NCI-H748 treated with DMSO at 0.1 percent for 48 hours (cell line): ENCODE measurements at regions not wholly inside any gene's neighbourhood (a gene's known extent, or its start where the extent isn't known, plus 50 kb on each side); places are given as distances from the start of the nearest gene placed in this dataset.
"Not testable (repeated sequence)": the region's sequence is repeated elsewhere in the genome, so short reads cannot be mapped to it uniquely, and the experiment has no call there.

Source experiments
- DNase-seq: peaks from one replicate; lab custom pipeline; 2025; lab: John Stamatoyannopoulos, UW

DNA sequence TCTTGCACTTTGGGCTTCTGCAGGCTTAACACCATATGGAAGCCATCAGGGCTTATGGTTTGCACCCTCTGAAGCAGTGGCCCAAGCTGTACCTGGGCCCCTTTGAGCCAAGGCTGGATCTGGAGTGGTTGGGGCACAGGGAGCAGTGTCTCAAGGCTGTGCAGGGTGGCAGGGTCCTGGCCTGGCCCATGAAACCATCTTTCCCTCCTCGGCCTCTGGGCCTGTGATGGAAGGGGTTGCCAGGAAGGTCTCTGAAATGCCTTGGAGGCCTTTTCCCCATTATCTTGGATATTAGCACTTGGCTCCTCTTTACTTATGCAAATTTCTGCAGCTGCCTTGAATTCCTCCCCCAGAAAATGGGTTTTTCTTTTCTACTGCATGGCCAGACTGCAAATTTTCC is 134.7 kb upstream of the USP9X start:
- no peak for DNase-seq

DNA sequence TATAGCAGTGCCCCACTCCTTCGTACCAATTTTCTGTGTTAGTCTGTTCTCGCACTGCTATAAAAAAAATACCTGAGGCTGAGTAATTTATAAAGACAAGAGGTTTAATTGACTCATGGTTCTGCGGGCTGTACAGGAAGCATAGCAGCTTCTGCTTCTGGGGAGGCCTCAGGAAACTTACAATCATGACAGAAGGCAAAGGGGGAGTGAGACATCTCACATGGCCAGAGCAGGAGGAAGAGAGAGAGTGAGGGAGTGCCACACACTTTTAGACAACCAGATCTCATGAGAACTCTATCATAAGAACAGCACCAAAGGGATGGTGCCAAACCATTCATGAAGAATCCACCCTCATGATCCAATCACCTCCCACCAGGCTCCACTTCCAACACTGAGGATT is 133.8 kb upstream of the USP9X start:
- DNase-seq = not testable (repeated sequence)

DNA sequence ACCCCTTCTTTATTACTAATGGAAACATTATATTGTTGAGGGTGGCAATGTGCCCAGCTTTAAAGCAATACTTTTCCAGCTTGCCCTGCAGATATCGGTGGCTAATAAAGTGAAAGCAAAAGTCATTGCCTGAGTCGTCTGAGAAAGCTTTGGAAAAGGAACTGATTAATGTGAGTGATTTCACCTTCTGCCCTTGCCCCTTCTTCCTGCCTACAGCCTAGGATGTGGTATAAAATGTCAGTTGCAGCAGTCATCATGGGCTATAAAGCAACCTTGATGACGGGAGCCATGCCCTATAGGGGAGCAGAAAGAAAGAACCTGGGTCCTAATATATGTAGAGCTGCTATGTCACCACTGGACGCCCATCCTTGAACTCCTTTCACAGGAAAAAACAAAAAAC is 132.4 kb upstream of the USP9X start:
- DNase-seq = no peak

DNA sequence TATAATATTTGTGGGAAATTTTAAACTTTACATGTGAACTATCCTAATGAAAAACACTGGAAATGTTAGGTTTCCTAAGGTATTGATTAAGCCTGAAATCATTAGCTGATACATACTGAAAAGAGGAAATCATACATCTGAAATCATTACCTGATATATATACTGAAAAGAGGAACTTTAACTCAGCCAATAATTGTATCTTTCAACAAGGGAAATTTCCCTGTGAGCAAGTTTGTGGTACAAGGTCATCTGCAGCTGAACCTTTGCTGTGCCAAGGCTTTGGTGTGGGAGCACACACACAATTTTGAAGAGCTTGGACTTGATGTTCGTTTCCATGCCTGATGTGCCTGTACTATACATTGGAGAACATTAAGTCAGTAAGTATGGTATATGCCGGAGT is 131.9 kb upstream of the USP9X start:
- DNase-seq = no peak

DNA sequence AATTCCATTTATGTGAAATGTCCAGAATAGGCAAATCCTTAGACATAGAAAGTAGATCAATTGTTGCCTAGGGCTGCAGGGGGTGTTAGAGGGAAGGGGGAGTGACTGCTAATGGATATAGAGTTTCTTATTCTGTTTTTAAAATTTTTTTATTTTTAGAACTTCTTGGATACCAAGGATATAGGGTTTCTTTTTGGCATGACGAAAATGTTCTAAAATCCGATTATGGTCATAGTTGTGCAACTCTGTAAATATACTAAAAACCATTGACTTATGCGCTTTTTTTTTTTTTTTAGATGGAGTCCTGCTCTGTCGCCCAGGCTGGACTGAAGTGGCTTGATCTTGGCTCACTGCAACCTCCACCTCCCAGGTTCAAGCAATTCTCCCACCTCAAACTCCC is 125.2 kb upstream of the USP9X start:
- DNase-seq = no peak

DNA sequence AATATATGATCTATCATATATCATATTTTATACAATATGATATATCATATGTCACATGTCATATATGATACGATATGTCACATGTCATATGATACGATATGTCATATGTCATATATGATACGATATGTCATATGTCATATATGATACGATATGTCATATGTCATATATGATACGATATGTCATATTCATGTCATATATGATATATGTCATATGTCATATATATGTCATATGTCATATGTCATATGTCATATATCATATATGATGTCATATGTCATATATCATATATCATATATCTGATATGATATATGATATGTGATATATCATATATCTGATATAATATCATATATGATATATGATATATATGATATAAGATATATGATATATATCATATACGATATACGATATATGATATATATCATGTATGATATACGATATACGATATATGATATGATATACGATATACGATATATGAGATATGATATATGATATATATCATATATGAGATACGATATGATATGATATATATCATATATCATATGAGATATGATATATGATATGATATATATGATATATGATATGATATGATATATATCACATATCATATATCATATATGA is 122.3 kb upstream of the USP9X start:
- no peak for DNase-seq

DNA sequence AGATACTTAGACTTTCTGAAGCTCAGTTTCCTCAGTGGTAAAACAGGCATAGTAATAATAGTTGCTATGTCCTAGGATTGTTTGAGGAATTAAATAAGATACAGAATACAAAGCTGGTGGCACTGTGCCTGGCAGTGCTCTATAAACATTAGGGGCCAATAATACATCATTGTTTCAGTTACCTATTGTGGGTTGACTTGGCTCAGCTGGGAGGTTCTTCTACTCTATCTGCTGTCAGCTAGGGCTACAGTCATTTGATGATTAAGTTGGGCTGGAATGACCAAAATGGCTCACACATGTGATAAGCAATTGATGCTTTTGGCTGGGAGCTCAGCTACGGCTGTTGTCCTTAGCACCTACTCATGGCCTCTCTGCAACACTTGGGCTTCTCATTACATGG is 121.2 kb upstream of the USP9X start:
- DNase-seq = no peak

DNA sequence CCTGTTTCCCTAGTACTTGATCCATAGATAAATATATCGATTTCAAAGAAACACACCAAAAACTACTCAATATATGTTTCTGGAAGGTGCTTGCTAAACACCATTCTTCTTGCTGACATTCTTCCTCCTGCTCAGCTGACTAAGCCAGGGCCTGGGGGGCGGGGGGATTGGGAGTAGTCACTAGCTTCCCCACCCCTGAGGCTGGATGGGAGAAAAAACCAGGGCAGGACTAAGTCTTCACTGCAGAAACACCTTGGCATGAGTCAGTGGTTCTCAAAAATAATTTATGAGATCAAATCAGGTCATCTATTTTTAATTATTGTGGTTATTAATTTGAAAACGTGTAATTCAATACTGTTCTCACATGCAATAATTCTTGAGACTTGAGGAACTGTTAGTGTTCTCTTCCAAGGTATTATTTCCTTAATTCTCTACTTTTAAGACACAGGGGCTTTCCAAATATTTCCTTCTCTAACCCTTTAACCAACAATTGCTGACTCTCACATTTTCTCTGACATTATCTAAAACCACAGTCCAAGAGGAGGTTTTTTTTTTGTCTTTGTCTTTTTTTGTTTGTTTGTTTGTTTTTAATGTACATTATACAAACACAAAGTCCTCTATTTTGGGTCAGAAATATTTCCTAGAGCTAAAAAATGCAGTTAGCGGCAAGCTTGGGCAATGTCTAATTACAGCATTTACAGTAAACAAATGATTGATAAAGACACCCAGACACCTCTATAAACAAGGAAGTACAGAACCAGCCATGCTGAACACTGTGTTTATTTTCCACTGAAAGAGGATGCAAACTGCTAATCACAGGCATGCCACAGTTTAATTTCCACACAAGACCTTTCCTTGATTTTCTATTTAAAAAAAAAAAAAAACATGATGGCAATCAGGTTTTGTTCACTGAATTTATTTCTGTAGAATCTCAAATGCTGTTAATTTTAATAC is 120.3 kb upstream of the USP9X start:
- no peak for DNase-seq

DNA sequence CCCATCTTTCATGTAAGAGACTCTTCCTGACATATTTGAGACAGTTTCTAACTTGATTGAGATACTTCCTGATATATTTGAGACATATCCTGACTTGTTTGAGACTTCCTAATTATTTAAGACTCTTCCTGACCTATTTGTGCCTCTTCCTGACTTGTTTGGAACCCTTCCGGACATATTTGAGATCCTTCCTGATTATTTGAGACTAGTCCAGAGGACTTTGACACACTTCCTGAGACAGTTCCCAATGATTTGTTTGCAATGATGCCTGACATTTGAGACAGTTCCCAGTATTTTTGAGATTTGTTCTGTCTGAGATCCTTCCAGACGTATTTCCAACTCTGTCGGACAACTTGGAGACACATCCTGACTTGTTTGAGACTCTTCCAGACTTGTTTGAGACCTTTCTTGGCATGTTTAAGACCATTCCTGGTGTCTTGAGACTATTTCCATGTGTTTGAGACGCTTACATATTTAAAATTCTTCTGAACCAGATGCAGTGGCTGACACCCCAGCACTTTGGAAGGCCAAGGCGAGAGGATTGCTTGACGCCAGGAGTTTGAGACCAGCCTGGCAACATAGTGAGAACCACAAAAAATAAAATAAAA is 118.9 kb upstream of the USP9X start:
- DNase-seq = no peak

DNA sequence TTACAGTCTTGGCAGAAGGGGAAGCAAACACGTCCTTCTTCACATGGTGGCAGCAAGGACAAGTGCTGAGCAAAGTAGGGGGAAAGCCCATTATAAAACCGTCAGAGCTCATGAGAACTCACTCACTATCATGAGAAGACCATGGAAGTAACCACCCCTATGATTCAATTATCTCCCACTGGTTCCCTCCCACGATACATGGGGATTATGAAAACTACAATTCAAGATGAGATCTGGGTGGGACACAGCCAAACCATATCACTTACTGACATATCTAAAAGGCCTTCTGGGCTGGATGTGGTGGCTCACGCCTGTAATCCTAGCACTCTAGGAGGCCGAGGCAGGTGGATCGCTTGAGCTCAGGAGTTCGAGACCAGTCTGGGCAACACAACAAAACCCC is 117.1 kb upstream of the USP9X start:
- no peak for DNase-seq

DNA sequence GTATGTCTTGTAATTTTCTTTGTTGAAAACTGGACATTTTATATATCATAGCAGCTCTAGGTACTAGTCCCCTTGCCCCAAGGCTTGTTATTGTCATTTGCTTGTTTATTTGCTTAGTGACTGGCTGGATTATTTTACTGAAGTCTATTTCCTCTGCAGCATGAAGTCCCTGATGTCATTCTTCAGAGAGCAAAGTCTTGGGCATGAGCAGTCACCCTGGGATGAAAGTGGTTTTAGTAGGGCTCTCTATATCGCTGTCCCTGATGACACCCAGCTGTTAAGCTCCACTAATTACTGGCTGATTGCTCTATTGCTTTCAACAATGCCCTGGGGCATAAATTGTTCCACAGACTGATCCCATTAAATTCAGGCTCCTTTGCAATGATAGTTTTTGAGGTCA is 113.5 kb upstream of the USP9X start:
- peak; percentile 0 for DNase-seq

DNA sequence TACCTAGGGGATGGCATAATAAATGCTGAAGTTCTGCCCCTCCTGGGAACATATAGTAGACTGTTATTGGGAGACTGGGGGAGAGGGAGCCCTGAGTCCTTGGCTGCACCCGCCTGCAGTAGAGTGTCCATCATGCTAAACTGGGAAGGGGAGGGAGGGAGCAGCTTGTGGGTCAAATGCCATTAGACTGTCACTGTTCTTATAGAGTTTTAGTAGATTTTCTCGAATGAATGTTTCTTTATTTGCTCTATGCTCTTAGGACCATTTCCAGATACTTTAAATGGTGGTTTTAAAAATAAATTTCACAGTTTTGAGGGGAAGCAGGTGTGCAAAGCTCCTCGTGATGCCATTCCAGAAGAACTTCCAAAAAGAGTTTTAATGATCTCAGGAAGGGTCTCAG is 111.6 kb upstream of the USP9X start:
- no peak for DNase-seq

DNA sequence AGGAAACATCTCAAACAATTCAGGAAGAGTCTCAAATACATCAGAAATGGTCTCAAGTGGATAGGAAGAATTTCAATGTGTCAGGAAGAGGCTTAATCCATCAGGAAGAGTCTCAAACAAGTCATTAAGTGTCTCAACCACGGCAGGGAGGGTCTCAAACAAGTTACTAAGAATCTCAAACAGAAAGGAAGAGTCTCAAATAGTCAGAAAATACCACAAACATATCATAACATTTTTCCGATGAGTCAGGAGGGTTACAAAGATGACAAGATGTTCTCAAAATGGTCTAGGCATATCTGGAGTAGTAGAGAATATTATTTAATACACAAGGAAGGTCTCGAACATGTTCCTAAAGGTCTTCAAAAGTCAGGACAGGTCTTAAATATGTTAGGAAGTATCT is 109.3 kb upstream of the USP9X start:
- no peak for DNase-seq

DNA sequence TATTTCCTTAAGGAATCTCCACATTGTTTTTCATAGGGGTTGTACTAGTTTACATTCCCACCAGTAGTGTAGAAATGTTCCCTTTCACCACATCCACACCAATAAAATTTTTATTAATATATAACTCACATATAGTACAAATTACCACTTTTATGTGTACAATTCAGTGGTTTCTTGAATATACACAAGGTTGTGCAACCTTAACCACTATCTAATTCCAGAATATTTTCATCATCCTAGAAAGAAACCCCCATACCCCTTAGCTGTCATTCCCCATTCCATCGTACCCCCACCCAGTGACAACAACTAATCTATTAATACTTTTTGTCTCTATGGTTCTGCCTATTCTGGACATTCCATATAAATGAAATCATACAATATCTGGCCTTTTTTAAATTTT is 108.3 kb upstream of the USP9X start:
- no peak for DNase-seq

DNA sequence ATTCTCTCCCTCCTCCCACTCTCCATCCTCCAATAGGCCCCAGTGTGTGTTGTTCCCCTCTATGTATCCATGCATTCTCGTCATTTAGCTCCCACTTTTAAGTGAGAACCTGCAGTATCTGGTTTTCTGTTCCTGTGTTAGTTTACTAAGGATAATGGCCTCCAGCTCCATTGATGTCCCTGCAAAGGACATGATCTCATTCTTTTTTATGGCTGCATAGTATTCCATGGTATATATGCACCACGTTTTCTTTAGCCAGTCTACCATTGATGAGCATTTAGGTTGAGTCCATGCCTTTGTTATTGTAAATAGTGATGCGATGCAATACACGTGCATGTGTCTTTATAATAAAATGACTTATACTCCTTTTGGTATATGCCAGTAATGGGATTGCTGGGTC is 100.3 kb upstream of the USP9X start:
- DNase-seq = no peak

DNA sequence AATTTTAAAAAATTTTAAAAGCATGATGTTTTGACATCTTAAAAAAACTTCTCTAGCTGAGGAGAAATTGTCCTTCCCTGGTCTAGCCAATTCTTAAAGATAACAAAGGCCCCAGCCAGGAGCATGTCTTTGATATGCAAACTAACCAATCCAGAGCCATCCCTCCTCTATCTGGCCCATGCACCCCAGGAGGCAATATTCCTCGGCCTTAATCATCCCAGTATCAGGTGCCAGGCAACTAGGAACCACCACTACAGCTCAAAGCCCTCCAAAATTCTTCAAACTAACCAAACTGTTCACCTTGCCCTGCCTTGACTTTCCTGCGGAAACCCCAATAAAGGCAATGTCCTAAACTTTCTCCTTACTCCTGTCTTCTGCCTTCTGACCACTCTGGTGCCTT is 97.8 kb upstream of the USP9X start:
- DNase-seq = no peak

DNA sequence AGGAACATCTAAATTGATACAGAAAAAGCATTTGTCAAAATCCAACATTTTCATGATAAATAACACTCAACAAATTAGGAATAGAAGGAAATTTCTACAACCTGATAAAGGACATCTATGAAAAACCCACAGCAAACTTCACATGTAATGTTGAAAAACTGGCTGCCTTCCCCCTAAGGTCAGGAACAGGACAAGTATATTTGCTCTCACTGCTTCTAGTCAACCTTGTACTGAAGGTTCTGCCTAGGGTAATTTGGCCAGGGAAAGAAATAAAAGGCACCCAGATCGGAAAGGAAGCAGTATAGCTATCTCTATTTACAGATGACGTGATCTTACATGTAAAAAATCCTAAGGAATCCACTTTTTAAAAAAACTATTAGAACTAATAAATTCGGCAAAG is 97.1 kb upstream of the USP9X start:
- DNase-seq = no peak

DNA sequence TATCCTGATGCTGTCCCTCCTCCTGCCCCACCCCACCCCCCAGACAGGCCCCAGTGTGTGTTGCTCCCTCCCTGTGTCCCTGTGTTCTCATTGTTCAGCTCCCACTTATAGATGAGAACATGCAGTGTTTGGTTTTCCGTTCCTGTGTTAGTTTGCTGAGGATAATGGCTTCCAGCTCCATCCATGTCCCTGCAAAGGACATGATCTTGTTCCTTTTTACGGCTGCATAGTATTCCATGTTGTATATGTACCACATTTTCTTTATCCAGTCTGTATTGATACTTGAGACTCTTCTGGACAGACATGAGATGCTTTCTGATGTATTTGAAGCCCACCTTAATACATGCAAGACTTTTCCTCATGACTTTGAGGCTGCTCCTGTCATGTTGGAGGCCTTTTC is 91.8 kb upstream of the USP9X start:
- DNase-seq = not testable (repeated sequence)

DNA sequence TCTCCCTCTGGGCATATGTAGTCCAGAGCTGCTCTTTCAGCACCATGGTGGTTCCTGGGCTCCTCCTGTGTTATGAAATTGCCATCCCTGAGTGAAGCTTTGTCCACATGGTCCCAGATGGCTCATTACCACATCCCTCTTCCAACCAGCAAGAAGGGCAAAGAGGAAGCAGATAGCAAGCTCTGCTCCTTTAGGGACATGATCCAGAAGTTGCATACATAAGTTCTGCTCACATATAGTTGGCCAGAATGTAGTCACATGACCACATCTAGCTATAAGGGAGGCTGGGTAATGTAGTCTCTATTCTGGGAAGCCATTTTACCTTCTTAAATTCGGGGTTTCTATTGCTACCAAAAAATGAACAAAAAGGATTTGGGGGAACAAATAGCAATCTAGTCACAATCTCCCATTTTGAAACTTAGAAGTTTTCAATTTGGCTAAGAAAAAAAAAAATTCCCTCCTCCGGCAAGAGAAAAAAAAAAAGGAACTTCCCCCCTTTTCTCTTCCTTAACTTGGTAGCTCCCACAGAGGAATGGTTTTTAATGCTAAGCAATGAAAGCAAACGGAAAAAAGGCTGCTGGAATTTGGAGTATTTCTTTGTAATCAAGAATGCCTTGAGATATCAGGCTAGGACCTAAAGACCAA is 88.2 kb upstream of the USP9X start:
- no peak for DNase-seq

DNA sequence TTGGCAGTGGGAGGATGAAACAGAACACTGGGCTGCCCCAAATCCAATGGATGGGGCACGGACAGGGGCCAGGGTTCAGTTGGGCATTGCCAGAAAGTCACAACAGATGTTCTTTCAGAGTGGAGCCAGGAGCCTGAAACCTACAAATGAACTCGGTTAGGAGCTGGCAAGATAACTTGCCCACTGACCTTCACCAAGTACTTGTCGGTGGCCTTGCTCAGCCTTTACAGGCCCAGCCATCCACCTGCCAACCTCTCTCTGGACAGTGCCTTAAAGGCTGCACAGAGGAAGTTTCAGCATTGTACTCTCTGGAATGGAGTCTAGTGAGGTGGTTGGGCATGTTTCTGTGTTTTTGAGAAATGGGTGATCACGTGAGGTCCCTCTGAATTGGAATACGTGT is 87.1 kb upstream of the USP9X start:
- DNase-seq = no peak

DNA sequence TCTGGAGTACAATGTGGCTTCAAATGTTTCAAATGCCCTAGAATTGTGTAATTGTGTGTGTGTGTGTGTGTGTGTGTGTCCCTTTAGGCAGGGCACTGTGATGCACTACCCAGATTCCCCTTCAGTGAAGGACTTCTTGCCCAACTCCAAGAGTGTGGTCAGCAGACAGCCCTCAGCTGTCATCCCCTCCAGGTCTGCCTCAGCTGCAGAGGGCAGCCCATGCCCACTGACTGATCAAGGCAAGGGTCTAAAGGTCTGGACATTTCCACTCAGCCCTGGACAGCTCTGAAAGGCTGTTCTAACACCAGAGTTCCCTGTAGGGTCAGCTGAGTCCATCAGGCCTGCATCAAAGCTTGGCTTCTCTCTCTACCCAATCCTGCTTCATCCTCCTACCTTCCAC is 83.9 kb upstream of the USP9X start:
- DNase-seq = no peak

DNA sequence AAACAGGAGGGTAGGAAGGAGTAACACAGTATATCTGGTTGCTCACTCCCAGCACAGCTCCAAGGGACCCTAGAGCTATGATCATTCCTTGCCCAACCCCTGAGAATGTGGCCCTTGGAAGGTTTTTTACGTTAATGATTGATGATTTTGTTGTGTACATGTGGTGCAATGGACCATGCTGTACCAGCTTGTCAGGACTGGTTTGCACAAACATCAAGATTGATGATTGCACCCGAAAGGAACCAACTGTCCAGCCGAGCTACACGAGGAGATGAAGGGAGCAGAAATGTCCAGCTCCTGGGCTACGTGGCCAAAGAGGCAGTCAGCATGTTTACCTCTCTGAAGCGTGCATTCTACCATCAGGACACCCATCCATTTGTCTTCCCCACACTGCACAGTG is 83.2 kb upstream of the USP9X start:
- no peak for DNase-seq
